ENCODE measurements at regions not wholly inside any gene's neighbourhood (a gene's known extent, or its start where the extent isn't known, plus 50 kb on each side); places are given as distances from the start of the nearest gene placed in this dataset.
"Not testable (repeated sequence)": the region's sequence is repeated elsewhere in the genome, so short reads cannot be mapped to it uniquely, and the experiment has no call there.

DNA sequence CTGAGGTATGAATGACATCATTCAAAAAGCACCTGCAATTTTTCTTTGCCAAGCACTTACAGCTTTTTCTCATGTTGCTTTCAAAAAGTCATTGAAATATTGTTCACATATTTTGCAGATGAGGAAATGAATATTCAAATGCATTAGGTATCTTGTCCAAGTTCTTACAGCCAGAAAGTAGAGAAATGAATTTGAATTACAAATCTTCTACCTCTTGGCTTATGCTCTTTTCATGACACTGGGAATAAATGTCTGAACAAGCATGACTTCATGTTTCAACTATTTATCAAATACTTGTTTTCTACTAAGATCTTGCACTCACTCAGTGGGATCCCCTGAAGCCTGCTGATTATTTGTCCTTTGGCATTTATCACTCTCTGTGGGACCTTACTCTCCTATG is 267.2 kb upstream of the BTG1 start:
- ChIA-PET CTCF (no interaction called here), POLR2A (ENCODE audit: unreplicated experiment) (no interaction called here)
- Histone ChIP-seq H3K9me3 (ENCODE audit: low read length) (no peaks in the 10 kb centered on the region), H3K9ac (ENCODE audit: low read length) (no peak overlapping the region), H3K4me2 (ENCODE audit: low read length) (no peak overlapping the region), H2AFZ (ENCODE audit: low read length) (no peak overlapping the region), H4K20me1 (ENCODE audit: low read length) (no peaks in the 10 kb centered on the region), H3K4me3 (ENCODE audit: low read length) (no peak overlapping the region), H3K9me2 (replicated peaks; ENCODE audit: low read length) (no peaks in the 10 kb centered on the region), H3F3A (ENCODE audit: low read length, unreplicated experiment) (no peaks in the 10 kb centered on the region), H3K4me1 (ENCODE audit: insufficient read depth, low read length) (no peaks in the 10 kb centered on the region), H3K27ac (ENCODE audit: low read length) (no peak overlapping the region), H3K36me3 (ENCODE audit: low read depth, low read length) (no peaks in the 10 kb centered on the region), H3K27me3 (ENCODE audit: low read length) (no peaks in the 10 kb centered on the region), H3K79me2 (ENCODE audit: low read length) (no peaks in the 10 kb centered on the region)
- intact Hi-C loops (cut with micrococcal nuclease): no loop called here
- no peak for ATAC-seq
- TF ChIP-seq EZH2phosphoT487 (IDR thresholded peaks at IDR 0.05; ENCODE audit: borderline replicate concordance, low read length): no peak
- TF ChIP-seq, protein P1, sequence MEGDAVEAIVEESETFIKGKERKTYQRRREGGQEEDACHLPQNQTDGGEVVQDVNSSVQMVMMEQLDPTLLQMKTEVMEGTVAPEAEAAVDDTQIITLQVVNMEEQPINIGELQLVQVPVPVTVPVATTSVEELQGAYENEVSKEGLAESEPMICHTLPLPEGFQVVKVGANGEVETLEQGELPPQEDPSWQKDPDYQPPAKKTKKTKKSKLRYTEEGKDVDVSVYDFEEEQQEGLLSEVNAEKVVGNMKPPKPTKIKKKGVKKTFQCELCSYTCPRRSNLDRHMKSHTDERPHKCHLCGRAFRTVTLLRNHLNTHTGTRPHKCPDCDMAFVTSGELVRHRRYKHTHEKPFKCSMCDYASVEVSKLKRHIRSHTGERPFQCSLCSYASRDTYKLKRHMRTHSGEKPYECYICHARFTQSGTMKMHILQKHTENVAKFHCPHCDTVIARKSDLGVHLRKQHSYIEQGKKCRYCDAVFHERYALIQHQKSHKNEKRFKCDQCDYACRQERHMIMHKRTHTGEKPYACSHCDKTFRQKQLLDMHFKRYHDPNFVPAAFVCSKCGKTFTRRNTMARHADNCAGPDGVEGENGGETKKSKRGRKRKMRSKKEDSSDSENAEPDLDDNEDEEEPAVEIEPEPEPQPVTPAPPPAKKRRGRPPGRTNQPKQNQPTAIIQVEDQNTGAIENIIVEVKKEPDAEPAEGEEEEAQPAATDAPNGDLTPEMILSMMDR (conservative IDR thresholded peaks at IDR 0.05; ENCODE audit: low read depth, low read length): no peak
- TF ChIP-seq EZH2 (IDR thresholded peaks at IDR 0.05; ENCODE audit: low read length, unreplicated experiment): no peak
- no TSS peak for BruUV-seq (replicated peaks)
- DNase-seq: no peak

DNA sequence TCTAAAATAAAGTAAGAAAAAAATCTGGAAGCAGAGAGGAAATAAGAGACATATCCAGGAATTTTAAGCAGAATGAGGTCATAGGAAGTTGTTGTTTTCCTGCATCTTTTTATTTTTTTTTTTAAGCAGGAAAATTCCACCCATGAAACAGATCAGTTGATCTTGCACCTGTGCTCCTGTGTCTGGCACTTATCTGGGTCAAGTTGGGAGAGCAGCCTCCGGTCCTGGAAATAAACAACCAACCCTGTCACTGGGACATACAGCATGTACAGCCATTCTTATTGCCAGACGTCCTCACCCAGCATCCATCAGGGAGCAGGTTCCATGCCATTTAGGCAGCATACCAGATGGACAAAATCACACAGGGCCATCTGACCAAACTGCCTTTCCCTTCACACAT is 266.0 kb upstream of the BTG1 start:
- H3K79me2 ChIP-seq (ENCODE audit: low read length): no peaks in the 10 kb centered on the region
- H3K36me3 ChIP-seq (ENCODE audit: low read depth, low read length): no peaks in the 10 kb centered on the region
- no peak overlapping the region for H3K4me2 ChIP-seq (ENCODE audit: low read length)
- ChIA-PET POLR2A (ENCODE audit: unreplicated experiment) (no interaction called here), CTCF (no interaction called here)
- no peaks in the 10 kb centered on the region for H4K20me1 ChIP-seq (ENCODE audit: low read length)
- H3F3A ChIP-seq (ENCODE audit: low read length, unreplicated experiment): no peaks in the 10 kb centered on the region
- no peak for DNase-seq
- H3K4me3 ChIP-seq (ENCODE audit: low read length): no peak overlapping the region
- no TSS peak for BruUV-seq (replicated peaks)
- no peak for ATAC-seq
- no peaks in the 10 kb centered on the region for H3K9me2 ChIP-seq (replicated peaks; ENCODE audit: low read length)
- no peaks in the 10 kb centered on the region for H3K4me1 ChIP-seq (ENCODE audit: insufficient read depth, low read length)
- no peaks in the 10 kb centered on the region for H3K27me3 ChIP-seq (ENCODE audit: low read length)
- H3K27ac ChIP-seq (ENCODE audit: low read length): no peak overlapping the region
- intact Hi-C loops (cut with micrococcal nuclease): no loop called here
- no peaks in the 10 kb centered on the region for H3K9me3 ChIP-seq (ENCODE audit: low read length)
- no peak overlapping the region for H2AFZ ChIP-seq (ENCODE audit: low read length)
- H3K9ac ChIP-seq (ENCODE audit: low read length): no peak overlapping the region
- TF ChIP-seq EZH2 (IDR thresholded peaks at IDR 0.05; ENCODE audit: low read length, unreplicated experiment) (no peak), EZH2phosphoT487 (IDR thresholded peaks at IDR 0.05; ENCODE audit: borderline replicate concordance, low read length) (no peak)
- TF ChIP-seq, protein P1 (conservative IDR thresholded peaks at IDR 0.05; ENCODE audit: low read depth, low read length): no peak

DNA sequence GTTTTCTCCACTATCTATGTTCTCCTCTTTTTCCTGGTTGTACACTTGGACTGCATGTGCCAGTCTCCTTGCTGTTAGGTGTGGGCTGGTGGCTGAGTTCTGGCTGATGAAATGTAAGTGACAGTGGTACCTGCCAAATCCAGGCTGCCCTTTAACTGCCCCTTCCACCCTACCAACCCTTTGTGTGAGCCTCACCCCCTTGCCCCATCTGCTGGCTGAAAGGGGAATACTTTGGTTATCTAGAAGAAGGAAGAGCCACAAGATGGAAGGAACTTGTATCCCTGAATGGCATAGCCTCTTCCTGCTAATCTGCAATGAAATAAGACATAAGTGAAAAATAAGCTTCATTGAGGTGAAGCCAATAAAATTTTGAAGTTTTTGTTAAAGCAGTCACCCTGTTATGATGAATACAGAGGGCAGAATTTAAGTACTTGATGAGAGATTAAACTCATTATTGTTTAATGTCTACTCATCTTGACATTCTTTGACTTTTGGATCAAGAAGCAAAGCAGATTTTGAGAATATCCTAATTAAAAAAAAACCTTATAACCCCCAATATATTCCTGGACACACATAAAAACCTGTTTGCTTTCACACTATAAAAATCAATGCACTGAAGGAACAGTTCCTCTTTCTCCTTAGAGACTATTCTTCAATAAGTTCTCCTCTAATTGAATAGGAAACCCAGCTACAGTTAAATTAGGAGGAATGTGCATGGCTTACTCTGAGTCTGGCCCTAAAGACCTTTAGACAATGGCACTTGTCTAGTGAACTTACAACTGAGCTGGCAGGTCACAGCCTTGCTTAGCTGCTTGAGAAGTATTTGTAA is 262.6 kb upstream of the BTG1 start:
- H3K4me3 ChIP-seq (ENCODE audit: low read length): no peak overlapping the region
- no peaks in the 10 kb centered on the region for H3K27me3 ChIP-seq (ENCODE audit: low read length)
- H3F3A ChIP-seq (ENCODE audit: low read length, unreplicated experiment): no peaks in the 10 kb centered on the region
- peak; percentile 76 for DNase-seq
- H2AFZ ChIP-seq (ENCODE audit: low read length): no peak overlapping the region
- no peaks in the 10 kb centered on the region for H3K9me3 ChIP-seq (ENCODE audit: low read length)
- no peaks in the 10 kb centered on the region for H4K20me1 ChIP-seq (ENCODE audit: low read length)
- ChIA-PET CTCF (interaction anchor here (0.6 kb wide), 2 partner anchors 239 to 1026 kb away, joined by 4 read pairs; no protein-coding TSS in a partner anchor), POLR2A (ENCODE audit: unreplicated experiment) (interaction anchor here (0.5 to 1.3 kb wide), 3 partner anchors 23 to 263 kb away, joined by 3 to 5 read pairs (median 3); partner anchors contain the start of gene BTG1)
- intact Hi-C loops (cut with micrococcal nuclease): loop anchor here (1.0 to 5.0 kb wide), 3 partner anchors 246 to 1025 kb away; no protein-coding TSS in a partner anchor
- no peaks in the 10 kb centered on the region for H3K4me1 ChIP-seq (ENCODE audit: insufficient read depth, low read length)
- BruUV-seq (replicated peaks): no TSS peak
- no peak overlapping the region for H3K9ac ChIP-seq (ENCODE audit: low read length)
- ATAC-seq: peak; percentile 71
- H3K9me2 ChIP-seq (replicated peaks; ENCODE audit: low read length): no peaks in the 10 kb centered on the region
- no peak overlapping the region for H3K27ac ChIP-seq (ENCODE audit: low read length)
- H3K4me2 ChIP-seq (ENCODE audit: low read length): no peak overlapping the region
- no peak for TF ChIP-seq EZH2 (IDR thresholded peaks at IDR 0.05; ENCODE audit: low read length, unreplicated experiment)
- TF ChIP-seq, protein P1 (conservative IDR thresholded peaks at IDR 0.05; ENCODE audit: low read depth, low read length): peak; percentile 87
- no peaks in the 10 kb centered on the region for H3K36me3 ChIP-seq (ENCODE audit: low read depth, low read length)
- H3K79me2 ChIP-seq (ENCODE audit: low read length): no peaks in the 10 kb centered on the region

DNA sequence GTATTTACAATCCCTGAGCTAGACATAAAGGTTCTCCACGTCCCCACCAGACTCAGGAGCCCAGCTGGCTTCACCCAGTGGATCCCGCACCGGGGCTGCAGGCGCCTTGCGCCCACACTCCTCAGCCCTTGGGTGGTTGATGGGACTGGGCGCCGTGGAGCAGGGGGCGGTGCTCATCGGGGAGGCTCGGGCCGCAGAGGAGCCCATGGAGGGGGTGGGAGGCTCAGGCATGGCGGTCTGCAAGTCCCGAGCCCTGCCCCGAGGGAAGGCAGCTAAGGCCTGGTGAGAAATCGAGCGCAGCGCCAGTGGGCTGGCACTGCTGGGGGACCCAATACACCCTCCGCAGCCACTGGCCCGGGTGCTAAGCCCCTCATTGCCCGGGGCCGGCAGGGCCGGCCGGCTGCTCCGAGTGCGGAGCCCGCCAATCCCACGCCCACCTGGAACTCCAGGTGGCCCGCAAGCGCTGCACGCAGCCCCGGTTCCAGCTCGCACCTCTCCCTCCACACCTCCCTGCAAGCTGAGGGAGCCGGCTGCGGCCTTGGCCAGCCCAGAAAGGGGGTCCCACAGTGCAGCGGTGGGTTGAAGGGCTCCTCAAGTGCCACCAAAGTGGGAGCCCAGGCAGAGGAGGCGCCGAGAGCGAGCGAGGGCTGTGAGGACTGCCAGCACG is 260.9 kb upstream of the BTG1 start:
- intact Hi-C loops (cut with micrococcal nuclease): loop anchor here (5.0 kb wide), 1 partner anchor 244 kb away; no protein-coding TSS in a partner anchor
- POLR2A ChIA-PET (ENCODE audit: unreplicated experiment); H3F3A ChIP-seq (ENCODE audit: low read length, unreplicated experiment): not testable (repeated sequence)

More for the DNA sequence above, 260.9 kb upstream of the BTG1 start:
- not testable (repeated sequence) for DNase-seq; H3K4me1 ChIP-seq (ENCODE audit: insufficient read depth, low read length); H3K9ac ChIP-seq (ENCODE audit: low read length); H3K4me2 ChIP-seq (ENCODE audit: low read length); H3K4me3 ChIP-seq (ENCODE audit: low read length); H3K27ac ChIP-seq (ENCODE audit: low read length); H3K79me2 ChIP-seq (ENCODE audit: low read length); BruUV-seq (replicated peaks); H3K36me3 ChIP-seq (ENCODE audit: low read depth, low read length); H3K9me3 ChIP-seq (ENCODE audit: low read length); H4K20me1 ChIP-seq (ENCODE audit: low read length); ATAC-seq; H3K9me2 ChIP-seq (replicated peaks; ENCODE audit: low read length); H3K27me3 ChIP-seq (ENCODE audit: low read length); H2AFZ ChIP-seq (ENCODE audit: low read length)
- CTCF ChIA-PET: interaction anchor here (0.6 kb wide), 1 partner anchor 136 kb away, joined by 4 read pairs; no protein-coding TSS in a partner anchor
